A549 (cell line): ENCODE measurements at regions not wholly inside any gene's neighbourhood (a gene's known extent, or its start where the extent isn't known, plus 50 kb on each side); places are given as distances from the start of the nearest gene placed in this dataset.

Source experiments
- CBX8 ChIP-seq: fragments of 200-600 bp; sonication (generic); IDR thresholded peaks from 2 replicates; pipeline ENCODE4 v1.6.1; 2016
- CHD2 ChIP-seq: fragments of 150-350 bp; IDR thresholded peaks from 2 replicates; pipeline ENCODE4 v1.6.1; 2014; ENCODE audit warnings: low read length; ENCODE audit not compliant: partially characterized antibody
- CTCF ChIP-seq: fragments of >200 bp; sonication (Bioruptor Twin); formaldehyde crosslinking; IDR thresholded peaks from 3 replicates; pipeline ENCODE4 v1.5.1; 2016
- E2F6 ChIP-seq: IDR thresholded peaks from 2 replicates; pipeline ENCODE4 v1.6.1; 2012; ENCODE audit warnings: low read depth, borderline replicate concordance
- EP300 ChIP-seq, 2 experiments: fragments of >200 bp; sonication (Bioruptor Twin); formaldehyde crosslinking; IDR thresholded peaks; 2 replicates in 1 of 2; 3 replicates in 1 of 2; pipeline ENCODE4 v1.6.1; 2016 to 2017
- NR3C1 ChIP-seq: fragments of >200 bp; sonication (Bioruptor Twin); formaldehyde crosslinking; IDR thresholded peaks from 3 replicates; pipeline ENCODE4 v1.6.1; 2017
- POLR2A ChIP-seq: IDR thresholded peaks from 2 replicates; pipeline ENCODE4 v1.6.1; 2012; ENCODE audit warnings: mild to moderate bottlenecking, low read length
- SMC3 ChIP-seq: fragments of >200 bp; sonication (Bioruptor Twin); formaldehyde crosslinking; IDR thresholded peaks from 3 replicates; pipeline ENCODE4 v1.6.1; 2018; ENCODE audit warnings: inconsistent platforms

- TF ChIP-seq CTCF (no peak), E2F6 (no peak), SMC3 (no peak), POLR2A (no peak), EP300 (IDR thresholded peaks at IDR 0.05) (no peak), CBX8 (no peak), NR3C1 (no peak), CHD2 (no peak)
Observed at GRCh38 chr5:57700072-57700471, 217.5 kb upstream of the ACTBL2 start.
